K562 (cell line): ENCODE measurements at regions not wholly inside any gene's neighbourhood (a gene's known extent, or its start where the extent isn't known, plus 50 kb on each side); places are given as distances from the start of the nearest gene placed in this dataset.

ENCODE experiments used
- EGR1 ChIP-seq: fragments of 450-650 bp; conservative IDR thresholded peaks from 2 replicates; pipeline ENCODE4 v1.6.1; 2017; ENCODE audit warnings: mild to moderate bottlenecking
- KDM2B ChIP-seq: fragments of 250-450 bp; sonication (Bioruptor Pico); IDR thresholded peaks from 2 replicates; pipeline ENCODE4 v1.8.0; 2021; ENCODE audit warnings: mild to moderate bottlenecking, moderate library complexity
- MEIS2 ChIP-seq: fragments of 450-650 bp; IDR thresholded peaks from 2 replicates; pipeline ENCODE4 v1.6.1; 2014; ENCODE audit warnings: mild to moderate bottlenecking; ENCODE audit not compliant: partially characterized antibody
- RBM15 ChIP-seq: fragments of 200-400 bp; formaldehyde crosslinking; IDR thresholded peaks from 2 replicates; pipeline ENCODE4 v1.6.1; 2018; ENCODE audit warnings: mild to moderate bottlenecking, low read length, moderate library complexity; ENCODE audit not compliant: insufficient read depth
- SAP30 ChIP-seq: fragments of 200-600 bp; sonication (generic); IDR thresholded peaks from 2 replicates; pipeline ENCODE4 v1.6.1; 2012; ENCODE audit warnings: borderline replicate concordance, low read depth, mild to moderate bottlenecking, moderate library complexity, low read length, control low read depth, inconsistent platforms; ENCODE audit not compliant: insufficient read depth, poor library complexity, severe bottlenecking
- TBP ChIP-seq: optimal IDR thresholded peaks from 2 replicates; pipeline ENCODE3; 2011; ENCODE audit warnings: low read depth, low read length, improper control_type of control experiment
- ZNF121 ChIP-seq: sonication (generic); formaldehyde crosslinking; conservative IDR thresholded peaks from 2 replicates; pipeline ENCODE4 v1.8.0; 2022; ENCODE audit warnings: missing genetic modification reagents
- TF ChIP-seq, protein P1 (sequence below), 3 experiments: IDR thresholded peaks in 2 of 3; conservative IDR thresholded peaks in 1 of 3; 2 replicates each; pipeline ENCODE4 v1.5.1; 2011 to 2012; ENCODE audit warnings: low read length in 3 of 3, mild to moderate bottlenecking in 3 of 3, control low read depth in 2 of 3, improper control_type of control experiment in 1 of 3, inconsistent platforms in 1 of 3, low read depth in 1 of 3, mixed read lengths in 1 of 3, moderate library complexity in 1 of 3; ENCODE audit not compliant: insufficient read depth in 2 of 3
- TF ChIP-seq, protein P2 (sequence below): sonication (generic); formaldehyde crosslinking; IDR thresholded peaks from 2 replicates; pipeline ENCODE4 v1.9.0; 2022; ENCODE audit warnings: mild to moderate bottlenecking, missing genetic modification reagents
- TF ChIP-seq, protein P3 (sequence below): fragments of 250-450 bp; sonication (Bioruptor Pico); IDR thresholded peaks from 2 replicates; pipeline ENCODE4 v1.5.0; 2020; ENCODE audit warnings: mild to moderate bottlenecking

DNA sequence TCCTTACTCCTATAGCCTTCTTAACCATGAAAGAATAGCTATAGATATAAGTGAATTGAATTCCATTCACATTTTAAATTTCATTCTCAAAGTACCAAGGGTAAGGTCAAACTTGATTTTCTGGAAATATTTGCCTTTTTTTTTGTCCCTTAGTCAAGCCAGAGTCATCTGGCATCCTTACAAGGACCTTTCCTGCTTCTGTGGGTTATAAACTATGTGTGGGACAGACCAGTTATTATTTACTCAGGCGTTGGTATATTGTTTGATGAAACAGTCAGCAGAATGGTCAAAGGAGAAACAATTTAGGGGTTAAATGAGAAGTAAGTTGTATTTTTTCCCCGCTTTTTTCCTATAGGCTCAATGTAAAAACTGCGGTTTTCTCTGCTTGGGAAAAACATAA lies 1103.2 kb upstream of the ZEB2 start:
- TF ChIP-seq, protein P1, sequence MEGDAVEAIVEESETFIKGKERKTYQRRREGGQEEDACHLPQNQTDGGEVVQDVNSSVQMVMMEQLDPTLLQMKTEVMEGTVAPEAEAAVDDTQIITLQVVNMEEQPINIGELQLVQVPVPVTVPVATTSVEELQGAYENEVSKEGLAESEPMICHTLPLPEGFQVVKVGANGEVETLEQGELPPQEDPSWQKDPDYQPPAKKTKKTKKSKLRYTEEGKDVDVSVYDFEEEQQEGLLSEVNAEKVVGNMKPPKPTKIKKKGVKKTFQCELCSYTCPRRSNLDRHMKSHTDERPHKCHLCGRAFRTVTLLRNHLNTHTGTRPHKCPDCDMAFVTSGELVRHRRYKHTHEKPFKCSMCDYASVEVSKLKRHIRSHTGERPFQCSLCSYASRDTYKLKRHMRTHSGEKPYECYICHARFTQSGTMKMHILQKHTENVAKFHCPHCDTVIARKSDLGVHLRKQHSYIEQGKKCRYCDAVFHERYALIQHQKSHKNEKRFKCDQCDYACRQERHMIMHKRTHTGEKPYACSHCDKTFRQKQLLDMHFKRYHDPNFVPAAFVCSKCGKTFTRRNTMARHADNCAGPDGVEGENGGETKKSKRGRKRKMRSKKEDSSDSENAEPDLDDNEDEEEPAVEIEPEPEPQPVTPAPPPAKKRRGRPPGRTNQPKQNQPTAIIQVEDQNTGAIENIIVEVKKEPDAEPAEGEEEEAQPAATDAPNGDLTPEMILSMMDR (IDR thresholded peaks at IDR 0.05 in 2 of 3, conservative IDR thresholded peaks at IDR 0.05 in 1 of 3; ENCODE audit: insufficient read depth in 2 of 3, low read depth in 1 of 3, low read length in 3 of 3), result no peak
- no peak for TF ChIP-seq MEIS2
- TF ChIP-seq SAP30, result no peak
- TF ChIP-seq RBM15, result no peak
- TF ChIP-seq, protein P2, sequence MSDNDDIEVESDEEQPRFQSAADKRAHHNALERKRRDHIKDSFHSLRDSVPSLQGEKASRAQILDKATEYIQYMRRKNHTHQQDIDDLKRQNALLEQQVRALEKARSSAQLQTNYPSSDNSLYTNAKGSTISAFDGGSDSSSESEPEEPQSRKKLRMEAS (CRISPR knock-in tag), result no peak
- no peak for TF ChIP-seq ZNF121 (CRISPR knock-in tag)
- TF ChIP-seq KDM2B (CRISPR knock-in tag), result no peak
- TF ChIP-seq, protein P3, sequence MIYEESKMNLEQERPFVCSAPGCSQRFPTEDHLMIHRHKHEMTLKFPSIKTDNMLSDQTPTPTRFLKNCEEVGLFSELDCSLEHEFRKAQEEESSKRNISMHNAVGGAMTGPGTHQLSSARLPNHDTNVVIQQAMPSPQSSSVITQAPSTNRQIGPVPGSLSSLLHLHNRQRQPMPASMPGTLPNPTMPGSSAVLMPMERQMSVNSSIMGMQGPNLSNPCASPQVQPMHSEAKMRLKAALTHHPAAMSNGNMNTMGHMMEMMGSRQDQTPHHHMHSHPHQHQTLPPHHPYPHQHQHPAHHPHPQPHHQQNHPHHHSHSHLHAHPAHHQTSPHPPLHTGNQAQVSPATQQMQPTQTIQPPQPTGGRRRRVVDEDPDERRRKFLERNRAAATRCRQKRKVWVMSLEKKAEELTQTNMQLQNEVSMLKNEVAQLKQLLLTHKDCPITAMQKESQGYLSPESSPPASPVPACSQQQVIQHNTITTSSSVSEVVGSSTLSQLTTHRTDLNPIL, result no peak
- TF ChIP-seq TBP, result no peak
- no peak for TF ChIP-seq EGR1
